Pancreas (tissue), 10 donors: ENCODE measurements at regions not wholly inside any gene's neighbourhood (a gene's known extent, or its start where the extent isn't known, plus 50 kb on each side); places are given as distances from the start of the nearest gene placed in this dataset.

Source experiments
- ATAC-seq, 4 donors: fragments of 200-7000 bp; cut with Tn5 transposase; one replicate each; pipeline versions ENCODE4 v1.8.0 to v1.9.1; 2020; ENCODE audit warnings: mild to moderate bottlenecking in 4 of 4, moderate library complexity in 4 of 4
- DNase-seq, 6 donors: peaks; one replicate each; pipeline ENCODE4 v3.0.0-alpha.2; 2020
- FAIRE-seq: peaks from 2 replicates; lab custom pipeline; 2012; peaks lifted over from hg19 to GRCh38; lab: Jason Lieb, UNC
- H3K27ac ChIP-seq, 4 donors: fragments of 200-600 bp; sonication (generic); 1 replicate in 3 of 4; 2 replicates in 1 of 4; pipeline versions ENCODE4 v1.5.0 to v1.8.0; 2020
- H3K27me3 ChIP-seq, 4 donors: fragments of 200-600 bp; one replicate each; pipeline ENCODE4 v1.8.0; 2021
- H3K36me3 ChIP-seq, 3 donors: fragments of 200-600 bp; sonication (generic) in 1 of 3; one replicate each; pipeline versions ENCODE4 v1.5.0 to v1.8.0; 2020 to 2021
- H3K4me1 ChIP-seq, 3 donors: fragments of 200-600 bp; one replicate each; pipeline ENCODE4 v1.8.0; 2021
- H3K4me3 ChIP-seq, 4 donors: fragments of 200-600 bp; sonication (generic) in 2 of 4; one replicate each; pipeline versions ENCODE4 v1.5.0 to v1.8.0; 2020 to 2021
- H3K9me3 ChIP-seq, 4 donors: fragments of 200-600 bp; one replicate each; pipeline ENCODE4 v1.8.0; 2021
- WGBS, 2 donors: extraction: QIAGEN DNeasy Blood & Tissue Kit; methylation state at CpG; one replicate each; pipeline ENCODE4 v1.1.7; 2013; 5-methylcytosine and 5-hydroxymethylcytosine counted together
- intact Hi-C, 3 donors: fragments of 100-400 bp; cut with DNase I; formaldehyde crosslinking; loops; one replicate each; pipeline versions ENCODE4 v1.11.1 to v1.14.2; 2022
- TF ChIP-seq, protein P1 (sequence below), 4 donors: fragments of 200-600 bp; sonication (generic) in 3 of 4; IDR thresholded peaks; one replicate each; pipeline versions ENCODE4 v1.5.0 to v1.8.0; 2021; ENCODE audit warnings: antibody characterized with exemption in 4 of 4
- donor health status: healthy with polysubstance abuse.
- donor health status: DM: no; HTN: no; CAD: no; lungs with moderate emphysema.
- donor health status: DM: no; HTN: no; CAD: no.
- donor health status: control.
- donor health status: control.
- donor health status: Bipolar disorder and iron deficiency.
- donor health status: DM: yes; HTN: yes; CAD: no.
- donor health status: DM: no; HTN: no; CAD: no.
- donor health status: DM: no; HTN: no; CAD: no.
- donor health status: DM: yes; HTN: yes; CAD: no.

DNA sequence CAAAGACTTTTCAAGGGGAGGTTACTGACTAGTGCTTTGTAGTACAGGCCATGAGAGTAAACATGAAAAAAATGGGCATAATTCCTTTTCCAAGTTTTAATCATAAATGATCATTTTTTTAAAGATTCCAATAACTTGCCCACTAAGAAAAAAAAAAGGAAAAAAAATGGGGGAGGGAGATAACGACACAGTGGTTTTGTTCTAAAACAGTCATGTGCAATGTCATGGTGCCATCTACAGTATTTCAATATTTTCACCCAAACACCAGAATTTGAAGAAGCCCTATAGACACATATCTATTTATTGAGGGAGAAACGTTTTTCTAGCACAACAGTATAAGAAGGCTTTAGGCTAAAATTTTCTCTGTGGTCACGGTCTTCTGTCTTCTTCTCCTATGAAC is 250.2 kb downstream of the LTN1 start:
- Histone ChIP-seq H3K36me3 (no peaks in the 10 kb centered on the region), H3K4me3 (no peak overlapping the region), H3K27me3 (no peaks in the 10 kb centered on the region), H3K27ac (no peak overlapping the region), H3K9me3 (no peaks in the 10 kb centered on the region), H3K4me1 (peaks cover 0 to 3% (median 0%) of the 10 kb centered on the region in 3 donors)
- TF ChIP-seq, protein P1, sequence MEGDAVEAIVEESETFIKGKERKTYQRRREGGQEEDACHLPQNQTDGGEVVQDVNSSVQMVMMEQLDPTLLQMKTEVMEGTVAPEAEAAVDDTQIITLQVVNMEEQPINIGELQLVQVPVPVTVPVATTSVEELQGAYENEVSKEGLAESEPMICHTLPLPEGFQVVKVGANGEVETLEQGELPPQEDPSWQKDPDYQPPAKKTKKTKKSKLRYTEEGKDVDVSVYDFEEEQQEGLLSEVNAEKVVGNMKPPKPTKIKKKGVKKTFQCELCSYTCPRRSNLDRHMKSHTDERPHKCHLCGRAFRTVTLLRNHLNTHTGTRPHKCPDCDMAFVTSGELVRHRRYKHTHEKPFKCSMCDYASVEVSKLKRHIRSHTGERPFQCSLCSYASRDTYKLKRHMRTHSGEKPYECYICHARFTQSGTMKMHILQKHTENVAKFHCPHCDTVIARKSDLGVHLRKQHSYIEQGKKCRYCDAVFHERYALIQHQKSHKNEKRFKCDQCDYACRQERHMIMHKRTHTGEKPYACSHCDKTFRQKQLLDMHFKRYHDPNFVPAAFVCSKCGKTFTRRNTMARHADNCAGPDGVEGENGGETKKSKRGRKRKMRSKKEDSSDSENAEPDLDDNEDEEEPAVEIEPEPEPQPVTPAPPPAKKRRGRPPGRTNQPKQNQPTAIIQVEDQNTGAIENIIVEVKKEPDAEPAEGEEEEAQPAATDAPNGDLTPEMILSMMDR (IDR thresholded peaks at IDR 0.05) = no peak
- intact Hi-C loops = loop anchor here in 2 of 3 donors (10.0 kb wide), 2 partner anchors 398 to 1888 kb away; no protein-coding TSS in a partner anchor
- WGBS, 2 donors = 54 to 77% methylated on average over 3 of the region's 3 CpGs
- ATAC-seq (no peak), DNase-seq (no peak), FAIRE-seq (no peak)

DNA sequence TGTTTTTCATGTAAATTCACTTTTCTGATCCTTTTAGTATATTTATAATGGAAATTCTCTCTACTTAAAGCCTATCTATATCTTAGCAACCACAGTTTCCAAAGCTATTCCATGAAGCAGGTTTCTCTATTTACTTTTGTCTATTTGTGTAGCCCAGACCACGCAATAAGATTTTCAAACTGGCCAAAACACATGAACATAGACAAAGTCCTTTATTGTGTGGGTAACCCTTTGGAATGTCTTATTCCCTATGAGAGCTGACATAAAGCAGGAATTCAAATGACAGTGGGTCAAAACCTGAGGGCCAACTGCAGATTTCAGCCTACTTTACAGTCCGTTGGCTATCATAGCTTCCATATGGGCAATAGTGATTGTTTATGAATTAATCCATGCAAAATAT is 252.6 kb downstream of the LTN1 start:
- Histone ChIP-seq H3K27ac (no peak overlapping the region), H3K36me3 (no peaks in the 10 kb centered on the region), H3K4me3 (no peak overlapping the region), H3K27me3 (no peaks in the 10 kb centered on the region), H3K9me3 (no peaks in the 10 kb centered on the region), H3K4me1 (peaks cover 0 to 3% (median 0%) of the 10 kb centered on the region in 3 donors)
- TF ChIP-seq, protein P1 (IDR thresholded peaks at IDR 0.05) = no peak
- ATAC-seq (no peak), DNase-seq (no peak), FAIRE-seq (no peak)
- 55 to 70% methylated on average over 2 of the region's 2 CpGs for WGBS, 2 donors
- intact Hi-C loops = loop anchor here in 2 of 3 donors (10.0 kb wide), 2 partner anchors 395 to 1885 kb away; no protein-coding TSS in a partner anchor

DNA sequence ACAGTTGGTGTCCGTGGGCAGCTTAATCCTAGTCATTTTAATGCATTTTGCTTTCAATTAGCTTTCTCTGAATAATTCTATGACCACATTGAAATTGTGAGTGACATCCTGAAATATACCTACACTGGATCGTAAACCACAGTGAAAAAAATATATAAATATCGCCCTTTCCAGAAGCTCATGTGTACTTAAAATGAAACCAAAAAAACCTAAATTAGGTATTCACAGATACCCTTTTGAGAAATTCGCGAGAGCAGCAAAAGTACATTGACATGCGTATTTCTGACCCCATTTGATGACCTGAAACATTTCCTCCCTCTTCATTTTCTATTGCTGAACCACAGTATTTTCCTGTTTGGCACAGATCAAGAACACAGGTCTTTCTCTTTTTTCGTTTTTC is 253.8 kb downstream of the LTN1 start:
- TF ChIP-seq, protein P1 (IDR thresholded peaks at IDR 0.05) = no peak
- 70 to 81% methylated on average over 7 of the region's 7 CpGs for WGBS, 2 donors
- no peak overlapping the region for H3K27ac ChIP-seq
- no peak overlapping the region for H3K4me3 ChIP-seq
- H3K27me3 ChIP-seq = no peaks in the 10 kb centered on the region
- intact Hi-C loops = loop anchor here in 1 of 3 donors (10.0 kb wide), 1 partner anchor 214 kb away; no protein-coding TSS in a partner anchor
- H3K36me3 ChIP-seq = no peaks in the 10 kb centered on the region
- ATAC-seq = no peak
- no peak for FAIRE-seq
- DNase-seq = no peak
- no peaks in the 10 kb centered on the region for H3K4me1 ChIP-seq
- no peaks in the 10 kb centered on the region for H3K9me3 ChIP-seq

DNA sequence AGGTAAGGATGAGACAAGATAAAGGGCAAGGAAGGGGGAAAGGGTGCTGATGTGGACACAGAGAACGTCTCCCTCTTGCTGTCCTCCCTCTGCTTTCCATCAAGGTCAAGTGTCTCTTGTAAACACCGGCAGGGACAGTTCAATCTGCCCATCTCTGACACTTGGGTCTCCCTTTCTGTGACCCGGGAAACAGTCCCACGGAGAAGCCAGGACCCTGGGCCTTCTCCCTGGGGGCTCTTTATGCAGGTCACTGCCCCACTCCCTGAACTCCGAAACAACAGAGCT is 254.3 kb downstream of the LTN1 start:
- DNase-seq (no peak), ATAC-seq (no peak), FAIRE-seq (no peak)
- Histone ChIP-seq H3K4me1 (no peaks in the 10 kb centered on the region), H3K27me3 (no peaks in the 10 kb centered on the region), H3K9me3 (no peaks in the 10 kb centered on the region), H3K36me3 (no peaks in the 10 kb centered on the region), H3K4me3 (no peak overlapping the region), H3K27ac (no peak overlapping the region)
- TF ChIP-seq, protein P1 (IDR thresholded peaks at IDR 0.05) = no peak
- WGBS, 2 donors = 67 to 84% methylated on average over 5 of the region's 5 CpGs
- intact Hi-C loops = loop anchor here in 1 of 3 donors (10.0 kb wide), 1 partner anchor 214 kb away; no protein-coding TSS in a partner anchor

DNA sequence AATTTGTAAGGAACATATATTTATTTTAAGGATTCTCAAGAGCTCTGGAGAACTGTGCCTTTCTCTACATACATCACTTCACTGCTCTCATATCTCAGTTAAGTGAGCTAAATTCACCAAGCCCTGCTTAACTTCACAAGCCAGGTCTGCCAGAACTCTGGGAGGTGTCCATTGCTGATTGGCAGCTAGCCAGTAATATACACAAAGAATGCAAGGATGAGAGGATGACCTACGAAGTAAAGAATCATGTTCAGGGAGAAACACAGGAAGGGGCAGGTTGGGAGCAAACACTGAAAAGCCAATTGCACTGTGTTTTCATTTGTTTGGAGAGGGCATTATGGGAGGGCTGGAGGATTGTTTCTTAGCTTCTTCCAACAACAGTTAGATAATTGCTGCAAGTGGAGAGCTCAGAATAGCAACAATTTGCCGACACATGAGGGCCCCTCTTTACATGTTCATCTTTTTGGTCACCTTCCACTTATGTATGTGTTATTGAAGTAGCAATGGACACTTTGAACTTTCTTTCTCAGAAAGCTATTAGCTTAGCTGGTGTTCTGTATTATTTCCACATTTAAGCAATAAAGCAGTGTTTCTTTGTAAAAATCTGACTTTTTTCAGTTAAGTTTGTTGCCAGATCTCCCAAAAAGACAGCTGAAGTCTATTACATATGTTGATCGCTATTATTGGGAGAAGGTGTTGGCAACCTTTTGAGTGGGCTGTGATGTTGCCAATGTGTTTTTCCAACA is 254.8 kb downstream of the LTN1 start:
- no peak for FAIRE-seq
- Histone ChIP-seq H3K36me3 (no peaks in the 10 kb centered on the region), H3K4me1 (no peaks in the 10 kb centered on the region), H3K4me3 (no peak overlapping the region), H3K9me3 (no peaks in the 10 kb centered on the region), H3K27me3 (no peaks in the 10 kb centered on the region), H3K27ac (no peak overlapping the region)
- 63 to 68% methylated on average over 3 of the region's 3 CpGs for WGBS, 2 donors
- intact Hi-C loops = loop anchor here in 1 of 3 donors (10.0 kb wide), 1 partner anchor 213 kb away; no protein-coding TSS in a partner anchor
- ATAC-seq = no peak
- no peak for DNase-seq
- TF ChIP-seq, protein P1 (IDR thresholded peaks at IDR 0.05) = no peak
